Left forelimb (tissue), 1 donor: ENCODE measurements at regions not wholly inside any gene's neighbourhood (a gene's known extent, or its start where the extent isn't known, plus 50 kb on each side); places are given as distances from the start of the nearest gene placed in this dataset.
"Not testable (repeated sequence)": the region's sequence is repeated elsewhere in the genome, so short reads cannot be mapped to it uniquely, and the experiment has no call there.

Experiments used
- DNase-seq: peaks from one replicate; pipeline ENCODE4 v3.0.0-alpha.2; 2018; ENCODE audit warnings: low spot score

GRCh38 chr6:114649298-114649697 lies 306.5 kb upstream of the HS3ST5 start:
- no peak for DNase-seq

GRCh38 chr6:114648847-114649246 lies 306.0 kb upstream of the HS3ST5 start:
- DNase-seq, result no peak

- no peak for DNase-seq
These were observed 295.5 kb upstream of the HS3ST5 start for GRCh38 chr6:114638341-114638740.

GRCh38 chr6:114634016-114634415 lies 291.2 kb upstream of the HS3ST5 start:
- DNase-seq, result no peak

- not testable (repeated sequence) for DNase-seq
These were observed 283.4 kb upstream of the HS3ST5 start for GRCh38 chr6:114626226-114626625.

GRCh38 chr6:114619621-114620200 lies 276.9 kb upstream of the HS3ST5 start:
- no peak for DNase-seq

- no peak for DNase-seq
These were observed 268.9 kb upstream of the HS3ST5 start for GRCh38 chr6:114611696-114612095.

- DNase-seq, result no peak
These were observed 265.3 kb upstream of the HS3ST5 start for GRCh38 chr6:114608091-114608490.

- DNase-seq, result no peak
These were observed 262.8 kb upstream of the HS3ST5 start for GRCh38 chr6:114605656-114606055.

GRCh38 chr6:114600381-114600780 lies 257.6 kb upstream of the HS3ST5 start:
- no peak for DNase-seq

GRCh38 chr6:114595591-114595990 lies 252.8 kb upstream of the HS3ST5 start:
- no peak for DNase-seq

- DNase-seq, result no peak
These were observed 252.4 kb upstream of the HS3ST5 start for GRCh38 chr6:114595186-114595585.

GRCh38 chr6:114592506-114592905 lies 249.7 kb upstream of the HS3ST5 start:
- no peak for DNase-seq

- no peak for DNase-seq
These were observed 245.9 kb upstream of the HS3ST5 start for GRCh38 chr6:114588726-114589125.

GRCh38 chr6:114586298-114586697 lies 243.5 kb upstream of the HS3ST5 start:
- DNase-seq, result no peak

- DNase-seq, result no peak
These were observed 238.5 kb upstream of the HS3ST5 start for GRCh38 chr6:114581293-114581692.

GRCh38 chr6:114580882-114581281 lies 238.1 kb upstream of the HS3ST5 start:
- no peak for DNase-seq

GRCh38 chr6:114579486-114579885 lies 236.7 kb upstream of the HS3ST5 start:
- no peak for DNase-seq

- no peak for DNase-seq
These were observed 234.3 kb upstream of the HS3ST5 start for GRCh38 chr6:114577109-114577508.

GRCh38 chr6:114576330-114576729 lies 233.5 kb upstream of the HS3ST5 start:
- no peak for DNase-seq

- DNase-seq, result no peak
These were observed 226.8 kb upstream of the HS3ST5 start for GRCh38 chr6:114569669-114570068.

GRCh38 chr6:114564302-114564933 lies 221.6 kb upstream of the HS3ST5 start:
- DNase-seq, result no peak

GRCh38 chr6:114559419-114559818 lies 216.6 kb upstream of the HS3ST5 start:
- no peak for DNase-seq

- no peak for DNase-seq
These were observed 215.3 kb upstream of the HS3ST5 start for GRCh38 chr6:114558153-114558552.
